GM18907 (cell line): ENCODE measurements at regions not wholly inside any gene's neighbourhood (a gene's known extent, or its start where the extent isn't known, plus 50 kb on each side); places are given as distances from the start of the nearest gene placed in this dataset.

Experiments
- ATAC-seq: cut with Tn5 transposase; IDR thresholded peaks from one replicate; pipeline ENCODE4 v1.9.1; 2021; ENCODE audit warnings: mild to moderate bottlenecking, moderate library complexity; ENCODE audit not compliant: unreplicated experiment

DNA sequence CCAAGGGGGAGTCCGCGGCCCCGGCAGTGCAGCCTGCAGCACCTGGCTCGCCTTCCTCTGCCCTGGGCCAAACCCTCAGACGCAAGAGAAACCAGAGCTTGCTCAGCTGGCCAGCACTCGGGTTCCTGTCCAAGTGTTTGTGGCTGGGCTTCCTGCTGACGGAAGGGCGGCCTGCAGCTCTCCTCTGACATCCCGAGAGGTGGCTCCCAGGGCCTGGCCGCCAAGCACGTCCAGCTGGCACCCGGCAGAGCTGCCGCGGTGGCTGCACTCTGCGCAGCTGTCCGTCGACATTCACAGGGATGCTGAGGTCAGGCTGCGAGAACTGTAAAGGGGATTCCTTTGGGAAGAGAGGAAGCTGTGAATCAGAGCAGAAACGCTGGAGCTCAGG is 85.6 kb downstream of the CPN2 start:
- no peak for ATAC-seq

GRCh38 chr3:194265996-194266964 is 84.8 kb downstream of the CPN2 start:
- ATAC-seq: no peak

GRCh38 chr3:194267744-194268653 is 83.1 kb downstream of the CPN2 start:
- no peak for ATAC-seq

DNA sequence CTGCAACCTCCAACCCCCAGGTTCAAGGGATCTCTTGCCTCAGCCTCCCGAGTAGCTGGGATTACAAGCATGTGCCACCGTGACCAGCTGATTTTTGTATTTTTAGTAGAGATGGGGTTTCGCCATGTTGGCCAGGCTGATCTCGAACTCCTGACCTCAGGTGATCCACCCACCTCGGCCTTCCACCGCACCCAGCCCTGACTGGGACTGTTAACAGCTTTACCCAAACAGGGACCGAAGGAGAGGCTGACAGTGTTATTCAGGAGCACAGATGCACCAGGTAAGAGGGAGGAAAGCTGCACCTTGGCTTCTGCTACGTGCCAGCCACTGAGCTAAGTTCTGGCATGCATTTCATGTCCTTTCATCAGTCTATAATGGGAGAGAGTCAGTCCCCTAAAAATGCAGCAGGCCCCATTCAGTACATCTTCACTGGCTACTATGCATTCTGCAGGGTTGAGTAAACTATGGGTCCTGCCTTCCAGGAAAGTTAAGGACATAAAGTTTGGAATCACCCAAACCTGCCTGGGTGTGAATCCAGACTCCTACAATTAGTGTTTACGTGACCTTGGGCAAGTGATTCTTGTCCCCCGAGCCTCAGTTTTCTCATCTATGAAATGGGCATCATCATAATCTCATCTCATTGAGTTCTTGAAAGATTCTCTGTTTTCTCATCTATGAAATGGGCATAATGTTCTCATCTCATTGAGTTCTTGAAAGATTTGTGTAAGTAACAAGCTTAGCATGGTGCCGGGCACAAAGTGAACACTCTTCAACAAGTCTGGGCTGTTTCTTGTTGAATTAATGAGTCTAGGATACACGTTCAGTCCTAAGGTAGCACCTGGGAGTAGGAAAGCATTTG is 82.2 kb downstream of the CPN2 start:
- no peak for ATAC-seq

DNA sequence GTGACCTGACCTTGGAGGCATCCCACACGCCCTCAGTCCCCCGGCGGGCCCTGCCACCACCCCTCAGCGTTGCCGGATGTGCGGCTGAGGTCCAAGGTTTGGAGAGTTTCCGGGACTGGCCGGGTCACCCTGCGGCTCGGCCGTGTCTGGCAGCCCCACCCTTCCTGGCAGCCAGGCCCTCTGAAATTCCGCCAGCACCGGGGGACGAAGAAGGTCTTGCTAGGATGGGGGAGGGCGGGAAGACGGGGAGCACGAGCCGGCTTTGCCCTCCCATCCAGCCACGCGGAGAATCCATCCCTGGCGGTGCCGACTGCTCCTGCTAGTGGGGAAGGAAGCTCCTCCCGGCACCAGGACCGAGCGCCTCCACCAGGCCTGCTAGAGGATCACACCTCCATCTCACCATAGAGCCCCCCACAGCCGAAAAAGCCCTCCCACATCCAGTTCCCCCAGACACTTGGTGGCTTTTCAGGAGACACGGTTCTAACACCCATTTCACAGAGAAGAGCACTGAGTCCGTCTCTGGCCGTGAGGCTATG is 81.5 kb downstream of the CPN2 start:
- ATAC-seq: no peak

DNA sequence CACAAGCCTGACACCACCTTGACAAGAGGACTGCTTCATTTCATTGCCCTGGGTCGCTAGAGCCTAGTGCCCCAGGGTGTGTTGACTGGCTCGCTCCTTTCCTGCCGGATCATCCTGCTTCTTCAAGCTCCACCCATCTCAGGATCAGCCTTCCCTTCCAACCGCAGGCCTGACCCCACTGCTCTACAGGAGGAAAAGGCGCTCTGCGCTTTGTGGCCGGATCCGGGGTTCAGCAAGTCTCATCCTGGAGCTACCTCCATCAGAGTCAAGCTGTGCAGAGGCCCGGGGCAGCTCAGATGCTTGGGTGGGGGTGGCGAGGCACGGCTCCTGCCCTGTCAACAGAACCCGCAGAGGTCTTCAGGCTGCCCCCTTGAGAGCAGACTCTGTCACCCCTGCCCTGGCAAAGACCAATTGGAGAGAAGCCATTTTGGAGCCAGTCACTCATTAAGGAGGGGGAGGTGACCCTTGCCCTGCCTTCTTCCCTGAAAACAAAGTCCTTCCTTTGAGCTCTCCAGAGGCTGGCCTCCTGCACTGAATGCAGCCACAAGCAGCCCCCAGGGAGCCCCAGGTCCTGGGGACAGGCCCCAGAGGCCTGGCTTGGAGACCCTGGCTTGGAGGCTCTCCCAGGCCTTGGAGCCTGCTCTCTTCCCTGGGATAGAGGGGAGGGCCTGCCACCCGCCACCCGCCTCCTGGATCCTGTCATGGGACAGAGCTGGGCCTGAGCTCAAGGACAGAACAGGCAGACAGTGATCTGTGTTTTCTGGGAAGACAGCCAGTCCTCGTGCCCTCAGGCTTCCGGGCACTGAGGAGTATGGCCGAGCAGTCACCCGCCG is 80.3 kb downstream of the CPN2 start:
- no peak for ATAC-seq

DNA sequence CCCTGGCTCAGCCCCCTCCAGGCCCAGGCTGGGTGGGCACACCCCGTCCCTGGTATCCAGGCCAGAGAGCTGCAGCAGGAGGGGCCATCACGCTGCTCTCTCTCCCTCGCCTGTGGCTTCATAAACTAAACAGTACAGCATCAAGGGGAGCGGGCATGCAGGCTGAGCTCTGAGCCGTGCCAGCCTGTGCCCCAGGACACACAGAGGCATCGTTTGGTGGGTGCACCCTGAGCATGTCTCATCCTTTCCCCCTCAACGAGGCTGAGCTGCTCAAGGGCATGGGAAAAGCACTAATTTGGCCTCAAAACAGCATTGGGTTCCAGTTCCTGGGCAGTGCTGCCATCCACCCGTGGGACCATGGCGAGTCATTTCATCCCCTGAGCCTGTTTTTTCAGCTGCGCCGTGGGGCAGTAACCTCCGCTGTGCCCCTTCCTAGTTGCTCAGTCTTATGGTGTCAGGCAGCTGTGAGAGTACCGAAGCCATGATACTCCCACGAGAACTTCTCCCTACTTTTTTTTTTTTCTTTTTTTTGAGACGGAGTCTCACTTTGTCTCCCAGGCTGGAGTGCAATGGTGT is 79.6 kb downstream of the CPN2 start:
- no peak for ATAC-seq

DNA sequence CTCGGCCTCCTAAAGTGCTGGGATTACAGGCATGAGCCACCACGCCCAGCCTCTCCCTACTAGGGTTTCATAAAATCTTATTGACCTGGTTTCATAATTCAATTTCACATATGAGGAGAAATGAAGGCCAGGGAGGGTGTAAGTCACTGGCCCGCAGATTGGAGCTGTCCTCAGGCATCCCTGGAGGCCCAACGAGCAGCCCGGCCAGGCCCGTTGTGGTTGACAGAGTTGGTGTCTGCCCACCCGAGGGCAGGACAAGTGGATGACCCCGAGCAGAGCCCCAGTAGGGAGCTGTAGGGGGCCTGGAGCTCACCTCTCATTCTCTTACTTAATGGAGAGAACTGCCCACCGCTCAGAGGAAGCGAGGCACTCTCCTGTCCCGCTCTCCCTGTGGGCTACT is 78.9 kb downstream of the CPN2 start:
- ATAC-seq: no peak

GRCh38 chr3:194272861-194273742 is 78.0 kb downstream of the CPN2 start:
- no peak for ATAC-seq

DNA sequence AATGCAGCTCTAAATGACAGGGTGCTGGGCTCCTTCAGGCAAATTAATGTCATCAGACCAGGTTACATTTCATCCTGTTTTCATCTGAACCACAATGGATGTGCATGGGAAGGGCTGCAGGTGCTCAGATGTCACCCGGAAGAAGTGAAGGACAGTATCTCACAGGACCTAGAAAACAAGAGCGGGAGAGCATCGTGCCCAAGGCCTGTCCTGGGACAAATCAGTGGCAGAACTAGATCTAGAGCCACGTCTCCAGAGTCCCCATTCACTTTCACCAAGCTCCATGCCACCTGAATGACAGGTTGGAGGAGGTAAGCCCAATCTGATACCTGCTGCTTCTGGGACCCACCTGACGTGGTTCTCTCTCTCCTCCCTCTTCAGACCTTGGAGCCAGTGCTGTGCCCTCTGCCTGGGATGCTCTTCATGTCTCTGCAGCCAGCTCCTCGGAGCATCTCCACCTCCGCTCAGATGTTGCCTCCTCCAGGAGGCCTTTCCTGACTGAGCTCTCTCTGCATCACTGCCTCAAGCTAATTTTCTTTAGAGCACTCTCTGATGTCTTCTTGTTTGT is 77.3 kb downstream of the CPN2 start:
- no peak for ATAC-seq

- no peak for ATAC-seq
Measured at GRCh38 chr3:194274424-194275085, 76.6 kb downstream of the CPN2 start.

DNA sequence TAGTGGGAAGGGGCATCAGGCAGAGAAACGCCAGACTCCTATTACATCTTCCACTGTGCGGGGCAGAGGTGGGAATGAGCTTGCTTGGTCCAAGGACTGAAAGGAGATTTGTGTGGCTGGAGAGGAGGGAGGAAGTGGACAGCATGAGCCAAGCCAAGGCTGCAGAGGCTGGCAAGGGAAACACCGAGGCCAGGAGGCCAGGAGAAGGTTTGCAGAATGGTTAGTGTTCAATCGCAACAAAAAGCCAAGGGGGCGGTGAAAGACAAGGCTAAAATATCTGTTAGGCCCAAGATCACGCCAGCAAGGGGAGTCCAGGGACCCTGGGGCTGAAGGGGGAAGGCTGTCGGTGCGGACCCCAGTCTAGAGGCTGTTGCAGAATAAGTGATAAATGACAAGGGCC is 75.8 kb downstream of the CPN2 start:
- no peak for ATAC-seq

GRCh38 chr3:194275721-194276120 is 75.4 kb downstream of the CPN2 start:
- no peak for ATAC-seq

GRCh38 chr3:194276768-194277103 is 74.4 kb downstream of the CPN2 start:
- no peak for ATAC-seq

GRCh38 chr3:194277104-194277785 is 73.9 kb downstream of the CPN2 start:
- ATAC-seq: no peak

DNA sequence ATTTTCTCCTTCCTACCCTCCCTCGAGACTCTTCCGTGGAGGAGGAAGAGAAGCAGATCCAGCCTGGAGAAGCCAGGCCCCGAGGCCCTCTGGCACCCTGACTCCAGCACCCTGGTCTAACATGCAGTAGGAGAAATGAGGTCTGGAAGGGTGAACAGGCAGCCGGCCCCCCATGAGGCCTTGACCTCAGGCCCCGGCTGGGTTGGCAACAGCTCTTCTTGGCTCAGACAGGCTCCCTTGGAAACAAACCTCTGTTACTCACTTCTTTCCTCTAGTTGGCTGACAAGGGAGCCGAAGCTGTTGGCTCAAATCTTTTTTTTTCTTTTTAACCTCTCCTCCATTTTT is 73.4 kb downstream of the CPN2 start:
- ATAC-seq: no peak

GRCh38 chr3:194278186-194278845 is 72.8 kb downstream of the CPN2 start:
- no peak for ATAC-seq
